H1 (cell line): ENCODE measurements at regions not wholly inside any gene's neighbourhood (a gene's known extent, or its start where the extent isn't known, plus 50 kb on each side); places are given as distances from the start of the nearest gene placed in this dataset.

Experiments used
- CTCF ChIA-PET: fragments of 300-600 bp; sonication (Branson Sonifier 250); formaldehyde crosslinking; loops from one replicate; lab custom pipeline; 2021; ENCODE audit not compliant: partially characterized antibody; lab: Charles Lee
- POLR2A ChIA-PET: fragments of 300-600 bp; sonication (Branson Sonifier 250); formaldehyde crosslinking; loops from one replicate; lab custom pipeline; 2021; ENCODE audit warnings: inconsistent platforms; ENCODE audit not compliant: partially characterized antibody; lab: Charles Lee
- DNase-seq, 2 experiments: peaks; one replicate each; pipeline versions ENCODE4 v3.0.0 to v3.0.0-alpha.2; 2010 to 2022; ENCODE audit warnings: low spot score in 2 of 2, low read depth in 1 of 2, mixed read lengths in 1 of 2
- FAIRE-seq: peaks from 2 replicates; lab custom pipeline; 2011; peaks lifted over from hg19 to GRCh38; lab: Jason Lieb, UNC
- H2AFZ ChIP-seq: 2 replicates; pipeline ENCODE4 v1.8.1; 2012; ENCODE audit warnings: low read length, inconsistent platforms
- H2AK5ac ChIP-seq: 2 replicates; pipeline ENCODE4 v1.6.1; 2013; ENCODE audit warnings: low read depth, low read length
- H2BK120ac ChIP-seq: replicated peaks from 2 replicates; pipeline ENCODE3; 2013; ENCODE audit warnings: low read depth, low read length, inconsistent platforms
- H2BK12ac ChIP-seq: 2 replicates; pipeline ENCODE4 v1.6.1; 2013; ENCODE audit warnings: low read depth, low read length
- H2BK15ac ChIP-seq: 2 replicates; pipeline ENCODE4 v1.6.1; 2013; ENCODE audit warnings: low read length
- H2BK20ac ChIP-seq: 2 replicates; pipeline ENCODE4 v1.6.1; 2013; ENCODE audit warnings: low read length
- H2BK5ac ChIP-seq: 2 replicates; pipeline ENCODE4 v1.6.1; 2013; ENCODE audit warnings: low read depth, low read length
- H3K14ac ChIP-seq: 2 replicates; pipeline ENCODE4 v1.6.1; 2013; ENCODE audit warnings: inconsistent platforms; ENCODE audit not compliant: insufficient read length
- H3K18ac ChIP-seq: 2 replicates; pipeline ENCODE4 v1.6.1; 2013; ENCODE audit warnings: low read length; ENCODE audit errors: extremely low read depth
- H3K23ac ChIP-seq: 2 replicates; pipeline ENCODE4 v1.6.1; 2013; ENCODE audit warnings: inconsistent platforms; ENCODE audit not compliant: insufficient read length
- H3K23me2 ChIP-seq: 2 replicates; pipeline ENCODE4 v1.6.1; 2013; ENCODE audit warnings: low read depth, low read length
- H3K27ac ChIP-seq: 2 replicates; pipeline ENCODE4 v1.6.1; 2011; ENCODE audit warnings: low read depth, low read length, inconsistent platforms
- H3K27me3 ChIP-seq, 4 experiments: replicated peaks in 1 of 4; 1 replicate in 1 of 4; 2 replicates in 3 of 4; pipeline versions ENCODE4 v1.6.1 to v1.8.1; 2011 to 2013; ENCODE audit warnings: low read length in 3 of 4, mild to moderate bottlenecking in 3 of 4, inconsistent platforms in 2 of 4, mixed read lengths in 2 of 4, moderate library complexity in 1 of 4; ENCODE audit not compliant: control insufficient read depth in 3 of 4, insufficient read depth in 3 of 4; ENCODE audit errors: extremely low read depth in 1 of 4
- H3K36me3 ChIP-seq, 4 experiments: 2 replicates each; pipeline versions ENCODE4 v1.6.1 to v1.8.1; 2011 to 2013; ENCODE audit warnings: mild to moderate bottlenecking in 4 of 4, low read length in 3 of 4, moderate library complexity in 2 of 4, control low read depth in 1 of 4, inconsistent platforms in 1 of 4; ENCODE audit not compliant: insufficient read depth in 4 of 4, control insufficient read depth in 2 of 4
- H3K4ac ChIP-seq: replicated peaks from 2 replicates; pipeline ENCODE3; 2013; ENCODE audit warnings: low read length, low read depth, mixed read lengths, inconsistent platforms; ENCODE audit not compliant: insufficient read length
- H3K4me1 ChIP-seq, 4 experiments: replicated peaks in 1 of 4; 1 replicate in 1 of 4; 2 replicates in 3 of 4; pipeline versions ENCODE4 v1.6.1 to v1.8.1; 2011 to 2013; ENCODE audit warnings: low read length in 3 of 4, inconsistent platforms in 2 of 4, mixed read lengths in 1 of 4; ENCODE audit not compliant: insufficient read depth in 4 of 4, control insufficient read depth in 3 of 4
- H3K4me2 ChIP-seq, 2 experiments: 2 replicates each; pipeline versions ENCODE4 v1.6.1 to v1.8.1; 2011 to 2013; ENCODE audit warnings: low read depth in 2 of 2, low read length in 2 of 2, control low read depth in 1 of 2, inconsistent platforms in 1 of 2, mild to moderate bottlenecking in 1 of 2; ENCODE audit not compliant: insufficient read depth in 1 of 2
- H3K4me3 ChIP-seq, 4 experiments: fragments of 200-600, 300-600 bp in 1 of 4; sonication (generic), shearing (Covaris generic), sonication (Bioruptor Twin) in 1 of 4; 2 replicates each; pipeline versions ENCODE4 v1.5.1 to v1.8.1; 2011 to 2016; ENCODE audit warnings: low read length in 4 of 4, low read depth in 3 of 4, control low read depth in 2 of 4, inconsistent platforms in 2 of 4, mild to moderate bottlenecking in 2 of 4, mixed read lengths in 1 of 4, moderate library complexity in 1 of 4; ENCODE audit not compliant: insufficient read depth in 2 of 4; ENCODE audit errors: extremely low read depth in 1 of 4
- H3K56ac ChIP-seq: replicated peaks from 2 replicates; pipeline ENCODE3; 2013; ENCODE audit warnings: low read depth, mild to moderate bottlenecking, mixed read lengths, low read length, inconsistent platforms; ENCODE audit not compliant: insufficient read length
- H3K79me1 ChIP-seq: 2 replicates; pipeline ENCODE4 v1.6.1; 2013; ENCODE audit warnings: low read depth, low read length, control low read depth
- H3K79me2 ChIP-seq, 2 experiments: 2 replicates each; pipeline versions ENCODE4 v1.6.1 to v1.8.1; 2012 to 2013; ENCODE audit warnings: low read length in 2 of 2, mild to moderate bottlenecking in 2 of 2, inconsistent platforms in 1 of 2; ENCODE audit not compliant: insufficient read depth in 2 of 2, control insufficient read depth in 1 of 2
- H3K9ac ChIP-seq, 4 experiments: replicated peaks in 1 of 4; 1 replicate in 1 of 4; 2 replicates in 3 of 4; pipeline versions ENCODE4 v1.6.1 to v1.8.1; 2011 to 2013; ENCODE audit warnings: low read depth in 3 of 4, low read length in 3 of 4, control low read depth in 2 of 4, mild to moderate bottlenecking in 2 of 4, moderate library complexity in 2 of 4, inconsistent platforms in 1 of 4; ENCODE audit errors: extremely low read depth in 1 of 4
- H3K9me3 ChIP-seq, 2 experiments: 2 replicates each; pipeline versions ENCODE4 v1.6.1 to v1.8.1; 2012 to 2013; ENCODE audit warnings: mild to moderate bottlenecking in 2 of 2, moderate library complexity in 2 of 2, control low read depth in 1 of 2, inconsistent platforms in 1 of 2, low read depth in 1 of 2, low read length in 1 of 2, mixed read lengths in 1 of 2; ENCODE audit not compliant: insufficient read depth in 2 of 2
- H4K20me1 ChIP-seq, 2 experiments: replicated peaks in 1 of 2; 2 replicates each; pipeline versions ENCODE3 to v1.8.1; 2011 to 2013; ENCODE audit warnings: inconsistent platforms in 2 of 2, low read length in 2 of 2, mild to moderate bottlenecking in 1 of 2; ENCODE audit not compliant: insufficient read depth in 2 of 2, control insufficient read depth in 1 of 2
- H4K5ac ChIP-seq: 2 replicates; pipeline ENCODE4 v1.6.1; 2013; ENCODE audit warnings: low read length, low read depth, mixed read lengths, inconsistent platforms; ENCODE audit not compliant: insufficient read length
- H4K8ac ChIP-seq: 2 replicates; pipeline ENCODE4 v1.8.0; 2013; ENCODE audit warnings: mild to moderate bottlenecking, moderate library complexity, low read length, inconsistent platforms; ENCODE audit not compliant: insufficient read depth; ENCODE audit errors: extremely low read depth
- H4K91ac ChIP-seq: replicated peaks from 2 replicates; pipeline ENCODE3; 2013; ENCODE audit warnings: low read length, mixed read lengths, inconsistent platforms; ENCODE audit not compliant: insufficient read length
- CBX8 ChIP-seq: fragments of 300-800, 300-1000 bp; sonication (generic); IDR thresholded peaks from 2 replicates; pipeline ENCODE4 v1.7.1; 2016; ENCODE audit warnings: low read depth, low read length, borderline replicate concordance
- CHD2 ChIP-seq: IDR thresholded peaks from 2 replicates; pipeline ENCODE4 v1.6.1; 2012; ENCODE audit warnings: low read length, improper control_type of control experiment
- EP300 ChIP-seq, 2 experiments: IDR thresholded peaks; 1 replicate in 1 of 2; 2 replicates in 1 of 2; pipeline ENCODE4 v1.6.1; 2011 to 2012; ENCODE audit warnings: low read depth in 2 of 2, low read length in 2 of 2, mild to moderate bottlenecking in 2 of 2, borderline replicate concordance in 1 of 2, inconsistent platforms in 1 of 2, moderate library complexity in 1 of 2
- KDM4A ChIP-seq: IDR thresholded peaks from one replicate; pipeline ENCODE4 v1.7.1; 2012; ENCODE audit warnings: low read depth, mild to moderate bottlenecking, moderate library complexity, low read length, inconsistent platforms; ENCODE audit not compliant: severe bottlenecking
- PHF8 ChIP-seq: fragments of 200-600 bp; sonication (generic); conservative IDR thresholded peaks from 2 replicates; pipeline ENCODE4 v1.7.1; 2012; ENCODE audit warnings: low read depth, mild to moderate bottlenecking, inconsistent platforms, low read length, moderate library complexity
- POLR2A ChIP-seq, 2 experiments: IDR thresholded peaks; 1 replicate in 1 of 2; 2 replicates in 1 of 2; pipeline ENCODE4 v1.6.1; 2011; ENCODE audit warnings: low read depth in 2 of 2, low read length in 2 of 2, mild to moderate bottlenecking in 2 of 2; ENCODE audit errors: control extremely low read depth in 1 of 2
- SAP30 ChIP-seq: fragments of 300-600 bp; sonication (generic); IDR thresholded peaks from 2 replicates; pipeline ENCODE4 v1.7.1; 2012; ENCODE audit warnings: low read length, moderate library complexity, mild to moderate bottlenecking, inconsistent platforms; ENCODE audit not compliant: insufficient read depth, insufficient replicate concordance
- SIRT6 ChIP-seq: IDR thresholded peaks from one replicate; pipeline ENCODE4 v1.7.1; 2012; ENCODE audit warnings: low read length, inconsistent platforms
- SP4 ChIP-seq: IDR thresholded peaks from 2 replicates; pipeline ENCODE4 v1.6.1; 2012; ENCODE audit warnings: low read length, inconsistent platforms
- SRF ChIP-seq: IDR thresholded peaks from 2 replicates; pipeline ENCODE4 v1.6.1; 2011; ENCODE audit warnings: mild to moderate bottlenecking, low read depth, low read length, moderate library complexity
- TEAD4 ChIP-seq: IDR thresholded peaks from 2 replicates; pipeline ENCODE4 v1.6.1; 2012; ENCODE audit warnings: low read depth, low read length, inconsistent platforms, mixed read lengths
- ZNF274 ChIP-seq: IDR thresholded peaks from 2 replicates; pipeline ENCODE4 v1.7.0; 2012; ENCODE audit warnings: low read length, borderline replicate concordance; ENCODE audit errors: extremely low read depth
- WGBS, 2 experiments: shearing (Covaris generic) in 1 of 2; methylation state at CpG; one replicate each; pipeline versions ENCODE4 v1.1.6 to v1.1.7; 2013 to 2015; ENCODE audit warnings: low lambda C conversion rate in 2 of 2, mixed read lengths in 2 of 2, inconsistent platforms in 1 of 2, low coverage in 1 of 2, missing lambda C conversion rate in 1 of 2; ENCODE audit not compliant: insufficient replicate concordance in 2 of 2, insufficient coverage in 1 of 2, insufficient read length in 1 of 2; ENCODE audit errors: extremely low coverage in 1 of 2, missing lambda C conversion rate in 1 of 2; 5-methylcytosine and 5-hydroxymethylcytosine counted together

- no peak overlapping the region for H3K14ac ChIP-seq
- H3K9me3 ChIP-seq, result no peaks in the 10 kb centered on the region
- no peaks in the 10 kb centered on the region for H4K20me1 ChIP-seq
- no peak overlapping the region for H2BK120ac ChIP-seq
- H3K18ac ChIP-seq, result no peak overlapping the region
- no peak for DNase-seq
- H4K91ac ChIP-seq, result no peak overlapping the region
- peak; percentile 19 for FAIRE-seq
- no peak overlapping the region for H3K9ac ChIP-seq
- H3K79me2 ChIP-seq, result no peaks in the 10 kb centered on the region
- H3K56ac ChIP-seq, result no peak overlapping the region
- no peaks in the 10 kb centered on the region for H3K36me3 ChIP-seq
- WGBS, 2 experiments, result 83% methylated on average over 1 of the region's 1 CpG; no CpG with 5 or more reads in 1 of the 2 experiments
- no peak overlapping the region for H2BK12ac ChIP-seq
- ChIA-PET POLR2A (no interaction called here), CTCF (interaction anchor here (1.2 kb wide), 1 partner anchor 22 kb away, joined by 3 read pairs; no protein-coding TSS in a partner anchor)
- H2AFZ ChIP-seq, result no peak overlapping the region
- peaks cover 0 to 8% (median 2%) of the 10 kb centered on the region in 4 experiments; a peak in 3 of 7 replicates for H3K4me1 ChIP-seq
- no peak overlapping the region for H3K27ac ChIP-seq
- no peak overlapping the region for H2BK5ac ChIP-seq
- H3K23me2 ChIP-seq, result no peaks in the 10 kb centered on the region
- H2BK15ac ChIP-seq, result no peak overlapping the region
- H4K5ac ChIP-seq, result no peak overlapping the region
- no peak overlapping the region for H4K8ac ChIP-seq
- no peaks in the 10 kb centered on the region for H3K79me1 ChIP-seq
- H2AK5ac ChIP-seq, result no peak overlapping the region
- H2BK20ac ChIP-seq, result no peak overlapping the region
- H3K4ac ChIP-seq, result no peak overlapping the region
- TF ChIP-seq SIRT6 (no peak), CBX8 (no peak), ZNF274 (no peak), POLR2A (IDR thresholded peaks at IDR 0.05; ENCODE audit: control extremely low read depth in 1 of 2, low read depth in 2 of 2, low read length in 2 of 2) (no peak), SP4 (no peak), EP300 (IDR thresholded peaks at IDR 0.05; ENCODE audit: borderline replicate concordance in 1 of 2, low read depth in 2 of 2, low read length in 2 of 2) (no peak), SAP30 (no peak), TEAD4 (no peak), PHF8 (no peak), CHD2 (no peak), SRF (no peak), KDM4A (no peak)
- TF ChIP-seq, all 59 proteins: peak for 0
- Histone ChIP-seq H3K27me3 (no peaks in the 10 kb centered on the region), H3K4me3 (no peak overlapping the region), H3K23ac (no peak overlapping the region), H3K4me2 (0 out of 4 replicates have a peak overlapping the region, but pooled peaks of 1 of the 2 experiments have one; percentile 11)
Measured at GRCh38 chr13:50107205-50107604, 92.0 kb downstream of the KCNRG start.
